Progenitor cell of endocrine pancreas (in vitro differentiated cells): ENCODE measurements at regions not wholly inside any gene's neighbourhood (a gene's known extent, or its start where the extent isn't known, plus 50 kb on each side); places are given as distances from the start of the nearest gene placed in this dataset.

ENCODE experiments used
- DNase-seq: peaks from one replicate; pipeline ENCODE4 v3.0.0; 2021; ENCODE audit warnings: low spot score; ENCODE audit not compliant: unreplicated experiment
- H3K27ac Mint-ChIP-seq: 2 replicates; pipeline ENCODE4 v1.8.0; 2021; ENCODE audit warnings: mild to moderate bottlenecking, moderate library complexity, mixed read lengths
- H3K27me3 Mint-ChIP-seq: 2 replicates; pipeline ENCODE4 v1.8.0; 2021; ENCODE audit warnings: mixed read lengths
- H3K36me3 Mint-ChIP-seq: 2 replicates; pipeline ENCODE4 v1.8.0; 2022; ENCODE audit warnings: mixed read lengths; ENCODE audit not compliant: insufficient read depth
- H3K4me1 Mint-ChIP-seq: 2 replicates; pipeline ENCODE4 v1.8.0; 2021; ENCODE audit warnings: low read depth, mixed read lengths
- H3K4me3 Mint-ChIP-seq: 2 replicates; pipeline ENCODE4 v1.8.0; 2021; ENCODE audit warnings: low read depth, mild to moderate bottlenecking, moderate library complexity, mixed read lengths
- H3K9me3 Mint-ChIP-seq: 2 replicates; pipeline ENCODE4 v1.8.0; 2021; ENCODE audit warnings: low read depth, mixed read lengths
- CTCF ChIP-seq: fragments of 200-600 bp; sonication (generic); IDR thresholded peaks from one replicate; pipeline ENCODE4 v1.5.0; 2021; ENCODE audit warnings: antibody characterized with exemption, mild to moderate bottlenecking; ENCODE audit not compliant: unreplicated experiment

- Mint-ChIP-seq H3K36me3 (no peaks in the 10 kb centered on the region), H3K9me3 (no peaks in the 10 kb centered on the region), H3K4me1 (peaks cover 2% of the 10 kb centered on the region), H3K4me3 (no peak overlapping the region), H3K27me3 (peaks cover 7% of the 10 kb centered on the region), H3K27ac (no peak overlapping the region)
- no peak for DNase-seq
- no peak for TF ChIP-seq CTCF
Measured at GRCh38 chr4:54568184-54568583, 89.6 kb upstream of the KIT start.

- no peak overlapping the region for H3K27ac Mint-ChIP-seq
Measured at GRCh38 chr4:54570822-54571221, 86.9 kb upstream of the KIT start.

GRCh38 chr4:54571293-54572151 is 86.2 kb upstream of the KIT start:
- Mint-ChIP-seq H3K27ac (no peak overlapping the region), H3K4me1 (peaks cover 2% of the 10 kb centered on the region), H3K4me3 (no peak overlapping the region), H3K27me3 (peaks cover 7% of the 10 kb centered on the region), H3K36me3 (no peaks in the 10 kb centered on the region), H3K9me3 (no peaks in the 10 kb centered on the region)
- TF ChIP-seq CTCF: no peak
- DNase-seq: no peak

More at GRCh38 chr4:54570822-54571221, 86.9 kb upstream of the KIT start:
- peaks cover 2% of the 10 kb centered on the region for H3K4me1 Mint-ChIP-seq
- H3K27me3 Mint-ChIP-seq: peaks cover 7% of the 10 kb centered on the region
- H3K36me3 Mint-ChIP-seq: no peaks in the 10 kb centered on the region
- TF ChIP-seq CTCF: no peak
- H3K4me3 Mint-ChIP-seq: no peak overlapping the region
- H3K9me3 Mint-ChIP-seq: no peaks in the 10 kb centered on the region
- DNase-seq: no peak

GRCh38 chr4:54572152-54572542 is 85.6 kb upstream of the KIT start:
- Mint-ChIP-seq H3K4me1 (peaks cover 2% of the 10 kb centered on the region), H3K9me3 (no peaks in the 10 kb centered on the region), H3K27ac (no peak overlapping the region), H3K36me3 (no peaks in the 10 kb centered on the region), H3K27me3 (peaks cover 5% of the 10 kb centered on the region), H3K4me3 (no peak overlapping the region)
- DNase-seq: no peak
- no peak for TF ChIP-seq CTCF

- Mint-ChIP-seq H3K4me1 (peaks cover 2% of the 10 kb centered on the region), H3K27me3 (peaks cover 5% of the 10 kb centered on the region), H3K9me3 (no peaks in the 10 kb centered on the region), H3K27ac (no peak overlapping the region), H3K4me3 (no peak overlapping the region), H3K36me3 (no peaks in the 10 kb centered on the region)
- no peak for DNase-seq
- no peak for TF ChIP-seq CTCF
Measured at GRCh38 chr4:54574500-54574899, 83.3 kb upstream of the KIT start.
